Lower leg skin (tissue), 4 donors: ENCODE measurements at regions not wholly inside any gene's neighbourhood (a gene's known extent, or its start where the extent isn't known, plus 50 kb on each side); places are given as distances from the start of the nearest gene placed in this dataset.
A peak's percentile ranks its signal among the peaks of the same experiment; 100 is the strongest.

Experiments
- DNase-seq, 2 donors: peaks; one replicate each; pipeline ENCODE4 v3.0.0-alpha.2; 2019; ENCODE audit warnings: low spot score in 2 of 2
- H3K4me3 ChIP-seq: fragments of 200-600 bp; sonication (generic); 2 replicates; pipeline ENCODE4 v1.5.1; 2017; ENCODE audit warnings: mild to moderate bottlenecking, low read depth; ENCODE audit not compliant: poor library complexity, severe bottlenecking
- CTCF ChIP-seq, 3 donors: fragments of 450-650 bp; IDR thresholded peaks; one replicate each; pipeline ENCODE4 v1.5.1; 2016; ENCODE audit warnings: antibody characterized with exemption in 3 of 3, mild to moderate bottlenecking in 3 of 3, moderate library complexity in 2 of 3
- POLR2A ChIP-seq, 2 donors: fragments of 450-650 bp; IDR thresholded peaks; one replicate each; pipeline ENCODE4 v1.6.1; 2016 to 2017; ENCODE audit warnings: antibody characterized with exemption in 2 of 2, mild to moderate bottlenecking in 1 of 2, moderate library complexity in 1 of 2
- WGBS, 2 donors: methylation state at CpG; one replicate each; pipeline ENCODE4 v1.1.5; 2018; 5-methylcytosine and 5-hydroxymethylcytosine counted together
- intact Hi-C: fragments of 100-400 bp; cut with DNase I; formaldehyde crosslinking; loops from one replicate; pipeline ENCODE4 v1.15.0; 2023; ENCODE audit warnings: low total_unique reads

DNA sequence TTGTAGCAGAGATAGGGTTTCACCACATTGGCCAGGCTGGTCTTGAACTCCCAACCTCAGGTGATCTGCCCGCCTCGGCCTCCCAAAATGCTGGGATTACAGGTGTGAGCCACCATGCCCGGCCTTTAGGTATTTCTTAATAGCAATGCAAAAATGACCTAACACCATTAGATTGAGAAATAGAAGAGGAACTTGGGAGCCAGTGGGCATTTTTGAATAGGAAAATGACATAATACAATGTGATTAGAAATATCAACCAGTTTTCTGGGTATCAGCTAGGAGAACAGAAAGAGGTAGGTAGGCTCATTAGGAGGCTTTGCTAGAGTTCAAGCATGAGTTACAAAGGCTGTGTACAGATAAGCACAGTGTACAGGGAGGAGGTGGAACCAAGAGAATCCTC, 101.8 kb upstream of the TBC1D5 start:
- intact Hi-C loops: loop anchor here (5.0 kb wide), 1 partner anchor 412 kb away; no protein-coding TSS in a partner anchor
- DNase-seq: no peak
- H3K4me3 ChIP-seq: no peak overlapping the region
- TF ChIP-seq POLR2A (IDR thresholded peaks at IDR 0.05): no peak
- TF ChIP-seq CTCF (IDR thresholded peaks at IDR 0.05): no peak
- 92 to 98% methylated on average over 3 of the region's 3 CpGs for WGBS, 2 donors

DNA sequence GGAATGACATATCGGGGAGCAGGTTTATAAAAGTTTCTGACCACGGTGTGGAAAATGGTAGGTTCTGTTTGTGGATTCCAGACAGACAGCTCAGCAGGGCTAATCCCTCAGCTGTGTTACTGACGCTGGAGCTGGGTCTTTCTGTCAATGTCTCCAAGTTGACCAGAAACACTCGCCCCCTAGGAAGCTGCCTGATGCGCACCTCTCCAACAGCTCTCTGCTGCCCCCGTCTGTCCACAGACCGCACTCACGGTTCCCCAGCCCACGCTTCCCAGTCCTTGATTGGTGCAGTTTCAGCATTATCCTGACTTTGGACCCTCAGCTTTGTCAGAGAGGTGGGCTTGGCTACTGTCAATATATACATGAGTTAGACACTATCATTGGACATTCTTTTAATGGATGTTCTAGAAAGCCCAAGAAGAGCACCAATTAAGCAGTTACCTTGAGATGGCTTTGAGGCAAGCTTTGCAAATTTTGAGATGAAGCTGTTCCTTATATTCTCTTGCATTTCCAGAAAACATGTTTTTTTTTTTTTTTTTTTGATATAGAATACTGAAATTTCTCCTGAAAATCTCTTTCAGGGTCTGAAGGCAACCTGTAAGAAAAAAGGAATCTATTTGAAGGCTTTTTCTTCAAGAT, 98.9 kb upstream of the TBC1D5 start:
- peak; percentile 59 to 94 for DNase-seq
- TF ChIP-seq CTCF (IDR thresholded peaks at IDR 0.05) (peak in 1 of 3 donors; percentile 58), POLR2A (IDR thresholded peaks at IDR 0.05) (no peak)
- no peak overlapping the region for H3K4me3 ChIP-seq
- WGBS, 2 donors: 20 to 23% methylated on average over 9 of the region's 9 CpGs
- intact Hi-C loops: loop anchor here (5.0 kb wide), 1 partner anchor 409 kb away; no protein-coding TSS in a partner anchor

DNA sequence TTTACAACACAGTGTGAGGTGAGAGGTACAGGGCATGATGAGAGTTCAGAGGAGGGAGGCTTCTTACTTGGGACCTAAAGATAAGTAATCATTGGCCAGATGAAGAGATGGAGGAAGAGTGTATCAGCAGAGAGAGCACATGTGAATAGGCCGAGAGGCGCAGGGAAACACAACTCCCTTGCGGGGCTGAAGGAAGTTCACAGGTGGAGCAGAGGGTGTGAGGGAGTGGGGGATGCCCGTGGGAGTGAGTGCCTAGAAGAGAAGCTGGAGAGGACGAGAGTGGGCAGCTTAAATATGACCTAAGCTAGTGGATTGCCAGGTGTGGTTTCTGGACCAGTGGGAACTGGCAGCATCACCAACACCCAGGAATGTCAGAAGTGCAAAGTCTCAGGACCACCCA, 98.2 kb upstream of the TBC1D5 start:
- 77 to 84% methylated on average over 5 of the region's 5 CpGs for WGBS, 2 donors
- no peak overlapping the region for H3K4me3 ChIP-seq
- intact Hi-C loops: loop anchor here (5.0 kb wide), 1 partner anchor 408 kb away; no protein-coding TSS in a partner anchor
- TF ChIP-seq POLR2A (IDR thresholded peaks at IDR 0.05) (no peak), CTCF (IDR thresholded peaks at IDR 0.05) (no peak)
- no peak for DNase-seq

DNA sequence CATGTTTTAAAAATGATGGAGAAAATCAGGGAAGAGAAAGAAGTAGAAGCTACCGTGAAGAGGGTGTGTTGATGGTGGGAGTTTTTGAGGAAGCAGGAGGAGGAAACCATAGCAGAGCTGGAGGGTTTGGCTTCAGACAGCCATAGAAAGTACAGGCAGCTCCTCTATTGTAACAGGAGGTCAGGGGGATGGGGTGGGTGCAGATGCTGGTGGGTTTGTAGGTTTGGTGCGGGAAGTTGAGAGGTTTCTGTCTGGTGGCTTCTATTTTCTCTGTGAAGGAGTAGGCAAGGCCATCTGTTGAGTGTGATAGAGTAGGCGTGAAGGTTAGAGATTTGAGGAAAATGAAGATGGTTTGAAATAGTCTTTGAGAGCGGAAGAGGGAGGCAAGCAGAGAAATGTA, 97.7 kb upstream of the TBC1D5 start:
- no peak overlapping the region for H3K4me3 ChIP-seq
- no peak for DNase-seq
- TF ChIP-seq POLR2A (IDR thresholded peaks at IDR 0.05) (no peak), CTCF (IDR thresholded peaks at IDR 0.05) (no peak)
- WGBS, 2 donors: 88 to 89% methylated on average over 4 of the region's 4 CpGs
- intact Hi-C loops: loop anchor here (5.0 kb wide), 1 partner anchor 408 kb away; no protein-coding TSS in a partner anchor

DNA sequence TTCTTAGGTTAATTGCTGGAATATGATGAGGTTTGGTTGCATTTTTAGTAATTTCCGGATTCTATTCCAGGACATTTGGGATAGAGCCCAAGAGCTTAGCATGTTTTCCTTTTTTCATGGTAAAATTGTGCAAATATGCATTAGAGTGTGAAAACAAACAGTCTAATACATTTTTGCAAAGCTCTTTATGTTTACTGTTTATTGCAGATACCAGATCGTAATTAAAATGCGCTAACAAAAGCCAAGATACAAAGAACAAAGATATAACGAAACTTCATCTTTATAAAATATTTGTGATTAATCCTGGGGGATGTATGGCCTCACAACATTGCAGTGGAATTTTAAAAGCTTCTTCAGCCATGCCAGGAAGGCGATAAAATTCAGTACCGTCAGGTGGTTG, 94.5 kb upstream of the TBC1D5 start:
- WGBS, 2 donors: 75 to 78% methylated on average over 6 of the region's 6 CpGs
- TF ChIP-seq POLR2A (IDR thresholded peaks at IDR 0.05) (no peak), CTCF (IDR thresholded peaks at IDR 0.05) (no peak)
- intact Hi-C loops: loop anchor here (5.0 kb wide), 1 partner anchor 575 kb away; no protein-coding TSS in a partner anchor
- no peak overlapping the region for H3K4me3 ChIP-seq
- DNase-seq: no peak

GRCh38 chr3:17836092-17836491, 93.7 kb upstream of the TBC1D5 start:
- intact Hi-C loops: loop anchor here (5.0 kb wide), 1 partner anchor 574 kb away; no protein-coding TSS in a partner anchor
- no peak overlapping the region for H3K4me3 ChIP-seq
- WGBS, 2 donors: 83 to 87% methylated on average over 3 of the region's 3 CpGs
- TF ChIP-seq CTCF (IDR thresholded peaks at IDR 0.05): no peak
- TF ChIP-seq POLR2A (IDR thresholded peaks at IDR 0.05): no peak
- no peak for DNase-seq
